ENCODE measurements at regions not wholly inside any gene's neighbourhood (a gene's known extent, or its start where the extent isn't known, plus 50 kb on each side); places are given as distances from the start of the nearest gene placed in this dataset.

DNA sequence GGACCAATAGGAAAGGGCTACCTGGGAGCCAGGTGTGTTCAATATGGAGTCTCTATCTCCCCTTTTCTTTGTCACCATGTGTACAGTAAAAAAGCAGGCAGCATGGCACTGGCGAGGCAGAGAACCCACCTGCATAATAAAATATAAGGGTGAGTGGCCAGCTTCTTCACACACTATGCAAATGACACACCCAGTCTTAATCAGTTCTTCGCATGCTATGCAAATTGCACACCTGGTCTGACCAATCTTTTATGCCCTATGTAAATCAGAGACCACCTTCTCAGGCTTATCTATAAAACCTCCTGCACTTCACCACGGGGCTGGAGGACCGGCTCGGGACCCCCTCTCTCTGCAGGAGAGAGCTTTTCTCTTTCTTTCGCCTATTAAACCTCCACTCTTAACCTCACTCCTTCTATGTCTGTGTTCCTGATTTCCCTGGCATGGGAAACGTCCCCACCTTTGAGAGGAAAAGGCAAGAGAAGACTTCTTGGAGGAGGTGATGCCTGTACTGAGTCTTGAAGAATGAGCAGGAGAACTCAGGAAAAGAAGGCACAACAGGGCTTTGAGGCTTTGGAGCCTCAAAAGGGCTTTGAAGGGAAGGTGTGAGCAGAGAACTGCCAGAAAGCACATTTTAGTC lies 502.1 kb downstream of the GRIN2A start:
- DNase-seq (ENCODE audit: low read depth in 2 of 2), result no peak

DNA sequence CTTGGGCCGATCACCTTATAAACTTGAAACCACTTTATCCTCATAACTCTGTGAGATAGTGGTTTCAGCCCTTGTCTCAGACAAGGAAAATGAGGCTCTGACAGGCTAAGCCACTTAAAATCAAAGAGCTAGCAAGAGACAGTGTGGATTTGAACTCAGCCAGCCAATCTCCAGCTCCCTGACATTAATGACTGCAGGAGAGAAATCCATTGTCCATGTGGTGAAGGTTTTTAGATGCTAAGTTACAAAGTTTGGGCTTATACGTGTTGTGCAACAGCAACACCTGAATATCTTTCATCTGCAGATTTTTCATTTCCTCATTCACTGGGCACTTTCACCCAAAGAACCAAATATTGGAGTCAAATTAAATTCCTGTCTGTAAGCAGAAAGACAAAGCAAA lies 501.3 kb downstream of the GRIN2A start:
- DNase-seq (ENCODE audit: low read depth in 2 of 2), result no peak

- no peak for DNase-seq (ENCODE audit: low read depth in 2 of 2)
These were observed 500.7 kb downstream of the GRIN2A start for GRCh38 chr16:9681508-9681907.

- no peak for DNase-seq (ENCODE audit: low read depth in 2 of 2)
These were observed 499.9 kb downstream of the GRIN2A start for GRCh38 chr16:9682320-9682719.

GRCh38 chr16:9683677-9684076 lies 498.6 kb downstream of the GRIN2A start:
- DNase-seq (ENCODE audit: low read depth in 2 of 2), result no peak

DNA sequence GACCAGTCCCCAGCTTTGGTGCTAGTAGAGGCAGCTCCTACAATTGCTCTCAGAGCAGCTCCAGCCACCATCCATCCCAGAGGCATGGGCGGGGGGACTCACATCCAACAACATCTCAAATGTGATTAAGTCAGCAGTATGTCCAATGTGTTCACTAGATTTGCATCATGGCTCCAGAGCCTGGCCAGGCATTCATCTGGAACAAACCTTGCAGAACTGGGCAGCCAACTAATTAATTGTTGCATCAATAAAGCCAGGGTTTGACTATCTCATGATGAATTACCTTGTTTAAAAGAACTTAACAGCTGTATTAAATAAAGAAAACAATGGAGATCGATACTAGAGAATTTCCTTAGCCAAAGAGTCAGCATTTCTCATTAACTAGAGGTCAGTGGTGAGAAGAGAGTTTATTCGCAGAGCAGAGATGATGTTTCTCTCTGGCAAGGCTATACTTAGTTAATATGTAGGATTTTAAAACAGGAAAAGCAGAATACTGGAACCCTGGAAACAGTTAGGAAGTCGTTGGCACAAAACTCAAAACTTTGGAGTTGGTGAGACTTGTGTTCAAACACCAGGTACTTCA lies 494.4 kb downstream of the GRIN2A start:
- no peak for DNase-seq (ENCODE audit: low read depth in 2 of 2)

- no peak for DNase-seq (ENCODE audit: low read depth in 2 of 2)
These were observed 492.6 kb downstream of the GRIN2A start for GRCh38 chr16:9689597-9689996.

GRCh38 chr16:9695152-9695551 lies 487.1 kb downstream of the GRIN2A start:
- DNase-seq (ENCODE audit: low read depth in 2 of 2), result no peak

Data from lung microvascular endothelial cell (primary cell).